ENCODE measurements at regions not wholly inside any gene's neighbourhood (a gene's known extent, or its start where the extent isn't known, plus 50 kb on each side); places are given as distances from the start of the nearest gene placed in this dataset.

GRCh38 chr3:177474652-177475355 lies 277.5 kb upstream of the TBL1XR1 start:
- Mint-ChIP-seq H3K36me3 (ENCODE audit: low read depth) (no peaks in the 10 kb centered on the region), H3K27ac (no peak overlapping the region), H3K4me3 (no peak overlapping the region), H3K4me1 (peaks cover 4% of the 10 kb centered on the region), H3K27me3 (no peaks in the 10 kb centered on the region)
- ATAC-seq (no peak), DNase-seq (no peak)
- no peaks in the 10 kb centered on the region for H3K9me3 ChIP-seq (ENCODE audit: control insufficient read depth, low read length, poor library complexity, severe bottlenecking)

GRCh38 chr3:177475356-177475665 lies 278.0 kb upstream of the TBL1XR1 start:
- no peak overlapping the region for H3K27ac Mint-ChIP-seq
- H3K4me1 Mint-ChIP-seq = peaks cover 4% of the 10 kb centered on the region
- H3K27me3 Mint-ChIP-seq = no peaks in the 10 kb centered on the region
- no peaks in the 10 kb centered on the region for H3K36me3 Mint-ChIP-seq (ENCODE audit: low read depth)
- no peaks in the 10 kb centered on the region for H3K9me3 ChIP-seq (ENCODE audit: control insufficient read depth, low read length, poor library complexity, severe bottlenecking)
- H3K4me3 Mint-ChIP-seq = no peak overlapping the region
- DNase-seq (no peak), ATAC-seq (no peak)

GRCh38 chr3:177476495-177476894 lies 279.2 kb upstream of the TBL1XR1 start:
- Mint-ChIP-seq H3K4me1 (peaks cover 5% of the 10 kb centered on the region), H3K4me3 (no peak overlapping the region), H3K36me3 (ENCODE audit: low read depth) (peaks cover 3% of the 10 kb centered on the region), H3K27ac (no peak overlapping the region), H3K27me3 (no peaks in the 10 kb centered on the region)
- no peak for ATAC-seq
- no peak for DNase-seq
- H3K9me3 ChIP-seq (ENCODE audit: control insufficient read depth, low read length, poor library complexity, severe bottlenecking) = no peaks in the 10 kb centered on the region

- DNase-seq = no peak
- H3K4me1 Mint-ChIP-seq = peaks cover 3% of the 10 kb centered on the region
- no peak overlapping the region for H3K4me3 Mint-ChIP-seq
- no peaks in the 10 kb centered on the region for H3K27me3 Mint-ChIP-seq
- no peak for ATAC-seq
- no peaks in the 10 kb centered on the region for H3K9me3 ChIP-seq (ENCODE audit: control insufficient read depth, low read length, poor library complexity, severe bottlenecking)
- peaks cover 3% of the 10 kb centered on the region for H3K36me3 Mint-ChIP-seq (ENCODE audit: low read depth)
- H3K27ac Mint-ChIP-seq = no peak overlapping the region
These were observed 279.7 kb upstream of the TBL1XR1 start for GRCh38 chr3:177476921-177477435.

- peaks cover 3% of the 10 kb centered on the region for H3K36me3 Mint-ChIP-seq (ENCODE audit: low read depth)
- H3K27me3 Mint-ChIP-seq = no peaks in the 10 kb centered on the region
- ATAC-seq (no peak), DNase-seq (no peak)
- peaks cover 3% of the 10 kb centered on the region for H3K4me1 Mint-ChIP-seq
- H3K27ac Mint-ChIP-seq = no peak overlapping the region
- H3K4me3 Mint-ChIP-seq = no peak overlapping the region
- no peaks in the 10 kb centered on the region for H3K9me3 ChIP-seq (ENCODE audit: control insufficient read depth, low read length, poor library complexity, severe bottlenecking)
These were observed 281.0 kb upstream of the TBL1XR1 start for GRCh38 chr3:177478170-177478867.

GRCh38 chr3:177479630-177480029 lies 282.3 kb upstream of the TBL1XR1 start:
- H3K27me3 Mint-ChIP-seq = no peaks in the 10 kb centered on the region
- no peak for DNase-seq
- H3K4me1 Mint-ChIP-seq = peaks cover 3% of the 10 kb centered on the region
- no peak overlapping the region for H3K4me3 Mint-ChIP-seq
- no peaks in the 10 kb centered on the region for H3K9me3 ChIP-seq (ENCODE audit: control insufficient read depth, low read length, poor library complexity, severe bottlenecking)
- H3K27ac Mint-ChIP-seq = no peak overlapping the region
- H3K36me3 Mint-ChIP-seq (ENCODE audit: low read depth) = peaks cover 3% of the 10 kb centered on the region
- ATAC-seq = no peak

- H3K36me3 Mint-ChIP-seq (ENCODE audit: low read depth) = peaks cover 3% of the 10 kb centered on the region
- no peak overlapping the region for H3K4me3 Mint-ChIP-seq
These were observed 284.0 kb upstream of the TBL1XR1 start for GRCh38 chr3:177481329-177481728.

GRCh38 chr3:177482048-177482691 lies 284.9 kb upstream of the TBL1XR1 start:
- DNase-seq (no peak), ATAC-seq (no peak)
- Mint-ChIP-seq H3K36me3 (ENCODE audit: low read depth) (peaks cover 3% of the 10 kb centered on the region), H3K27me3 (no peaks in the 10 kb centered on the region), H3K4me1 (peaks cover 3% of the 10 kb centered on the region), H3K27ac (no peak overlapping the region), H3K4me3 (no peak overlapping the region)
- H3K9me3 ChIP-seq (ENCODE audit: control insufficient read depth, low read length, poor library complexity, severe bottlenecking) = no peaks in the 10 kb centered on the region

More at GRCh38 chr3:177481329-177481728, 284.0 kb upstream of the TBL1XR1 start:
- Mint-ChIP-seq H3K4me1 (peaks cover 3% of the 10 kb centered on the region), H3K27me3 (no peaks in the 10 kb centered on the region), H3K27ac (no peak overlapping the region)
- no peak for DNase-seq
- no peak for ATAC-seq
- H3K9me3 ChIP-seq (ENCODE audit: control insufficient read depth, low read length, poor library complexity, severe bottlenecking) = no peaks in the 10 kb centered on the region

GRCh38 chr3:177483182-177483967 lies 286.1 kb upstream of the TBL1XR1 start:
- peaks cover 3% of the 10 kb centered on the region for H3K36me3 Mint-ChIP-seq (ENCODE audit: low read depth)
- DNase-seq (no peak), ATAC-seq (no peak)
- H3K9me3 ChIP-seq (ENCODE audit: control insufficient read depth, low read length, poor library complexity, severe bottlenecking) = no peaks in the 10 kb centered on the region
- no peak overlapping the region for H3K27ac Mint-ChIP-seq
- no peak overlapping the region for H3K4me3 Mint-ChIP-seq
- peaks cover 5% of the 10 kb centered on the region for H3K4me1 Mint-ChIP-seq
- no peaks in the 10 kb centered on the region for H3K27me3 Mint-ChIP-seq

- peaks cover 3% of the 10 kb centered on the region for H3K36me3 Mint-ChIP-seq (ENCODE audit: low read depth)
These were observed 286.9 kb upstream of the TBL1XR1 start for GRCh38 chr3:177484206-177484605.

GRCh38 chr3:177484926-177485325 lies 287.6 kb upstream of the TBL1XR1 start:
- H3K27me3 Mint-ChIP-seq = no peaks in the 10 kb centered on the region
- ATAC-seq (no peak), DNase-seq (no peak)
- H3K36me3 Mint-ChIP-seq (ENCODE audit: low read depth) = peaks cover 3% of the 10 kb centered on the region
- H3K9me3 ChIP-seq (ENCODE audit: control insufficient read depth, low read length, poor library complexity, severe bottlenecking) = no peaks in the 10 kb centered on the region
- peaks cover 12% of the 10 kb centered on the region for H3K4me1 Mint-ChIP-seq
- no peak overlapping the region for H3K27ac Mint-ChIP-seq
- H3K4me3 Mint-ChIP-seq = no peak overlapping the region

More at GRCh38 chr3:177484206-177484605, 286.9 kb upstream of the TBL1XR1 start:
- no peak for DNase-seq
- Mint-ChIP-seq H3K27ac (no peak overlapping the region), H3K27me3 (no peaks in the 10 kb centered on the region), H3K4me1 (peaks cover 11% of the 10 kb centered on the region), H3K4me3 (no peak overlapping the region)
- ATAC-seq = no peak
- H3K9me3 ChIP-seq (ENCODE audit: control insufficient read depth, low read length, poor library complexity, severe bottlenecking) = no peaks in the 10 kb centered on the region

GRCh38 chr3:177487635-177488186 lies 290.4 kb upstream of the TBL1XR1 start:
- ATAC-seq = no peak
- H3K27me3 Mint-ChIP-seq = no peaks in the 10 kb centered on the region
- H3K4me1 Mint-ChIP-seq = peaks cover 9% of the 10 kb centered on the region
- no peaks in the 10 kb centered on the region for H3K9me3 ChIP-seq (ENCODE audit: control insufficient read depth, low read length, poor library complexity, severe bottlenecking)
- no peak overlapping the region for H3K27ac Mint-ChIP-seq
- no peak for DNase-seq
- H3K4me3 Mint-ChIP-seq = no peak overlapping the region
- no peaks in the 10 kb centered on the region for H3K36me3 Mint-ChIP-seq (ENCODE audit: low read depth)

GRCh38 chr3:177488740-177489139 lies 291.5 kb upstream of the TBL1XR1 start:
- ATAC-seq (no peak), DNase-seq (no peak)
- Mint-ChIP-seq H3K27ac (no peak overlapping the region), H3K4me3 (no peak overlapping the region), H3K36me3 (ENCODE audit: low read depth) (no peaks in the 10 kb centered on the region), H3K4me1 (peaks cover 9% of the 10 kb centered on the region), H3K27me3 (no peaks in the 10 kb centered on the region)
- no peaks in the 10 kb centered on the region for H3K9me3 ChIP-seq (ENCODE audit: control insufficient read depth, low read length, poor library complexity, severe bottlenecking)
